Esophagus (tissue), 2 donors: ENCODE measurements at regions not wholly inside any gene's neighbourhood (a gene's known extent, or its start where the extent isn't known, plus 50 kb on each side); places are given as distances from the start of the nearest gene placed in this dataset.

ENCODE experiments used
- H3K27ac ChIP-seq, 2 donors: one replicate each; pipeline ENCODE4 v1.5.1; 2013; ENCODE audit warnings: low read depth in 2 of 2, mild to moderate bottlenecking in 2 of 2, inconsistent platforms in 1 of 2, low read length in 1 of 2, moderate library complexity in 1 of 2
- H3K27me3 ChIP-seq, 2 donors: one replicate each; pipeline ENCODE4 v1.6.1; 2013; ENCODE audit warnings: low read length in 2 of 2, control low read depth in 1 of 2, mild to moderate bottlenecking in 1 of 2; ENCODE audit not compliant: insufficient read depth in 2 of 2, control insufficient read depth in 1 of 2
- H3K36me3 ChIP-seq, 2 donors: one replicate each; pipeline ENCODE4 v1.6.1; 2013; ENCODE audit warnings: low read length in 1 of 2; ENCODE audit not compliant: control insufficient read depth in 2 of 2, insufficient read depth in 2 of 2
- H3K4me1 ChIP-seq, 2 donors: one replicate each; pipeline ENCODE4 v1.6.1; 2013; ENCODE audit warnings: low read length in 1 of 2; ENCODE audit not compliant: control insufficient read depth in 2 of 2, insufficient read depth in 2 of 2
- H3K4me3 ChIP-seq, 2 donors: one replicate each; pipeline ENCODE4 v1.5.1; 2013; ENCODE audit warnings: low read length in 2 of 2, mild to moderate bottlenecking in 2 of 2, low read depth in 1 of 2, moderate library complexity in 1 of 2
- H3K9me3 ChIP-seq, 2 donors: one replicate each; pipeline ENCODE4 v1.6.1; 2013; ENCODE audit warnings: mild to moderate bottlenecking in 2 of 2, low read depth in 1 of 2, low read length in 1 of 2, moderate library complexity in 1 of 2; ENCODE audit not compliant: control insufficient read depth in 2 of 2, insufficient read depth in 1 of 2
- WGBS, 2 donors: extraction: QIAGEN DNeasy Blood & Tissue Kit; methylation state at CpG; one replicate each; pipeline ENCODE4 v1.1.7; 2013; 5-methylcytosine and 5-hydroxymethylcytosine counted together
- donor health status: healthy with polysubstance abuse.
- donor health status: Bipolar disorder and iron deficiency.

DNA sequence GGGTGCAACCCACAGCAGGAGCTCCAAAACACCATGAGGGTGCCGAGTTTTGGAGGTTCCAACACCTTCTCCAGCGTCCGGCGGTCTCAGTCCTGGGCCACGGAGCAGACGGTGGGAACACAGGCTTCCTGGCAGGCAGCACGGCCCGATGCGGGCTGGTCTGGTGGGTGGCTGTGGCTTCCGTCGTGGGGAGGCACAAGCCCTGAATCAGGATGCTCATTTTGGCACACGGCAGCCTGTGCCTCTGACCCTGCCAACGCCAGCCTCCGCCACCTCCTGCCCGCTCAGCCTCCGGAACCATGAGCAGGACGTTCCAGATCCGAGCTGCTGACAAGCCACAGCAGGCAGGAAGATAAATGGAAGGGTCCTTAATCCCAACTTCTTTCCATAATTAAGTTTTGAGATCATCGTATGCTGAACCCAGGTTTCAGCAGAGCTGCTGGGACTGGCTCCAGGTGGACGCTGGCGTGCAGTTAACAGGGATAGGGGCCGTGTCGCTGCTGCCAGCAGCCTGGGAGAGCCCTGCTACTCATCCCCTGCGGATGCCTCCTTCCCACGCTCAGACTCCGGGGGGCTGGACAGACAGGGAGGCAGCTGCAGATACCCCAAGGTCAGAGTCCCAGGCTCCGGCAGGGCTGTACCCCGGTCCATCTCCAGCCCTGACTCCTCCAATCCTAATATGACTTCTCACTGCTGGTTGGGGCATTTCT lies 136.6 kb downstream of the ENGASE start:
- Histone ChIP-seq H3K36me3 (no peaks in the 10 kb centered on the region), H3K27ac (no peak overlapping the region), H3K27me3 (no peaks in the 10 kb centered on the region), H3K4me3 (no peak overlapping the region), H3K4me1 (no peaks in the 10 kb centered on the region), H3K9me3 (no peaks in the 10 kb centered on the region)
- WGBS, 2 donors: 61 to 66% methylated on average over 28 of the region's 28 CpGs

DNA sequence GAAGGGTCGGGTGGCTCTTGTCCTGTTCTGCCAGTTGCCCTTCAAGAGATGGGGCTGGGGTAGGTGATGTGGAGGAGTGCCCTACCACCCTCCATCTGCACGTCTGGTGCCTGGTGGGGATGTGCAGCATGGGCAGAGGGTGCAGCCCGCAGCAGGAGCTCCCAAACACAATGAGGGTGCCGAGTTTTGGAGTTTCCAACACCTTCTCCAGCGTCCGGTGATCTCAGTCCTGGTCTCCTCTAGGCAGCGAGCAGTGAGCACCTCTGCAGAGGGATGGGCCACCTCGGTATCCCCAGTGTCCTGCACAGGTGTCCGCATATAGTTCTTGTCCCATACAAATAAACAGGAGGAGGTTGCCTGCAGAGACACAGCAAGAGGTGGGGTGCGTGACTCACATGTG lies 136.0 kb downstream of the ENGASE start:
- Histone ChIP-seq H3K27ac (no peak overlapping the region), H3K36me3 (no peaks in the 10 kb centered on the region), H3K9me3 (no peaks in the 10 kb centered on the region), H3K4me1 (no peaks in the 10 kb centered on the region), H3K4me3 (no peak overlapping the region), H3K27me3 (no peaks in the 10 kb centered on the region)
- 70 to 75% methylated on average over 10 of the region's 10 CpGs for WGBS, 2 donors

DNA sequence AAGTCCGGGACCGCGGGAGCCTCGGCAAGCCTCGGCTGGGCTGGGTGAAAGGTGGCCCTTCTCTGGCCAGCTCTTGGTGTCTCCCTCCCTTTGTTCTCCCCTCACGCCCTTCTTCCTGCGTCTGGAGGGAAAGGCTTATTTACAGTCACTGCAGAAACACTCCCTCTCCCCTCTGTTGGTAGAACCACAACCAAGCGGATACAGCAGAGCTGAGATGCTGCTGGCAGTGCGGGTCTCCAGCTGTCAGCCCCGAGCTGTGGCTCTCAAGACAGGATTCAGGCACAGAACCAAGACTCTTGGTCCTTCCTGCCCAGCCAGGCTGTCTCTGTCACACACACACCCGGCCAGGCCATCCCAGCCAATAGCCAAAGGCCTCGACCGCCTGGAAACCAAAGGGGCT lies 133.3 kb downstream of the ENGASE start:
- H3K9me3 ChIP-seq: no peaks in the 10 kb centered on the region
- no peaks in the 10 kb centered on the region for H3K27me3 ChIP-seq
- no peak overlapping the region for H3K4me3 ChIP-seq
- no peaks in the 10 kb centered on the region for H3K36me3 ChIP-seq
- H3K4me1 ChIP-seq: no peaks in the 10 kb centered on the region
- H3K27ac ChIP-seq: no peak overlapping the region
- WGBS, 2 donors: 35 to 44% methylated on average over 13 of the region's 13 CpGs

DNA sequence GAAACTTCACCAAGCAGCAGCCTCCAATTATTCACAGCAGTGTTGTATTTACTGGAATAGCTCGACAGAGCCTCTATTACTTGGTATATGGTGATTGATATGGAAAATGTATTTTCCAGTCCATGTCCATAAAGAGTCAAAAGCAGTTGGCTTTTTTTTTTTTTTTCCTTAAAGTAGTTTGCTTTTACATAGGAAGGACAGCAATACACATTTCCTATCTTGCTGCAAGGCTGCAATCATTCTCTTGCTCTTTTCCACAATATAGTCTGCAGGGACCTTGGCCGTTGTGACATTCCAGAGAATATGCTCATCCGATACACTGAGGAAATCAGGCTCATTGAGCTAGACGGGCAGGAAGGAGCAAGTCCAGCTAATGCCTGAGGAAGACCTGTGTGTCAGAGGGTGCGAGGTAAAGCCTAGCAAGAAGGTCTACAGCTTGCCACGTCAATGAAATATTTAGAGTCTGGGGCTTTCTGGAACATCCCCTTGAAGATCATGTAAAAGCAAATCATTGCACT lies 131.1 kb downstream of the ENGASE start:
- Histone ChIP-seq H3K4me3 (no peak overlapping the region), H3K9me3 (no peaks in the 10 kb centered on the region), H3K27ac (no peak overlapping the region), H3K27me3 (no peaks in the 10 kb centered on the region), H3K36me3 (no peaks in the 10 kb centered on the region), H3K4me1 (no peaks in the 10 kb centered on the region)
- whole genome bisulfite sequencing, 2 donors: 58 to 71% methylated on average over 6 of the region's 6 CpGs

DNA sequence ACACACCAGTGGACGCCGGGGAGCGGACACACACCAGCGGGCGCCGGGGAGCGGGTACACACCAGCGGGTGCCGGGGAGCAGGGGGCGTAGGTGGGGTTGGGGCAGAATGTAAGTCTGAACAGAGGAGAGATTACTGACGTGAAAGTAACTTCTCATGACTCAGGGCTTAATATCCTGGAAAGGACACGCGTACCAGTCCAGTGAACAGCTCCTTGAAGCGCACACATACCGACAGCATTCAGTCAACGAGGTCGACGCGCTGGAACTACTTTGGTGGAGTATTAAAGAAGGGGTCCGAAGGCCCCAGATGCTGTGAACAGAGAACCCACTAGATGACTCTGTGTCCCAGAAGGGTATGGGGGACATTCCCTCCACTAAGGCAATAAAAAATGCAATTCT lies 129.6 kb downstream of the ENGASE start:
- WGBS, 2 donors: 93% methylated on average over 20 of the region's 20 CpGs
- Histone ChIP-seq H3K4me1 (no peaks in the 10 kb centered on the region), H3K4me3 (no peak overlapping the region), H3K9me3 (no peaks in the 10 kb centered on the region), H3K27me3 (no peaks in the 10 kb centered on the region), H3K36me3 (no peaks in the 10 kb centered on the region), H3K27ac (no peak overlapping the region)

DNA sequence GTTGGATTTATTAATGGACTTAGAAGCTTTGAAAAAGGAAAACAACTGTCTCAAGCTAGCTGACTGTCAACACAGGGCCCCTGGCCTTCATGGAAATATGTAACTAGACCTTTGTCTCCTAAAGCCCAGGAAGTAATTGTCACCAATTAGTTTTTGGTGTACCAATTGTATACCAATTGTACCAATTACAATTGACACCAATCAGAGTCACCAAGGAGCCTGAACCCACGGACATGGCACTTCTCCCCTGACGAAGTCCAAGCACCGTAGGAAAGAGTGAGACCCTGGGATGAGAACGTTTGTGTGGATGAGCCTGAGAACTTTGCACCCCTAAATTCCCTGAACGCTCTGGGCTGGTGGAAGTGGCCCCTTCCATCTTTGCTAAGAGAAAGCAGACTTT lies 129.0 kb downstream of the ENGASE start:
- Histone ChIP-seq H3K4me1 (no peaks in the 10 kb centered on the region), H3K27me3 (no peaks in the 10 kb centered on the region), H3K4me3 (no peak overlapping the region), H3K9me3 (no peaks in the 10 kb centered on the region), H3K36me3 (no peaks in the 10 kb centered on the region), H3K27ac (no peak overlapping the region)
- 77 to 82% methylated on average over 5 of the region's 5 CpGs for WGBS, 2 donors

DNA sequence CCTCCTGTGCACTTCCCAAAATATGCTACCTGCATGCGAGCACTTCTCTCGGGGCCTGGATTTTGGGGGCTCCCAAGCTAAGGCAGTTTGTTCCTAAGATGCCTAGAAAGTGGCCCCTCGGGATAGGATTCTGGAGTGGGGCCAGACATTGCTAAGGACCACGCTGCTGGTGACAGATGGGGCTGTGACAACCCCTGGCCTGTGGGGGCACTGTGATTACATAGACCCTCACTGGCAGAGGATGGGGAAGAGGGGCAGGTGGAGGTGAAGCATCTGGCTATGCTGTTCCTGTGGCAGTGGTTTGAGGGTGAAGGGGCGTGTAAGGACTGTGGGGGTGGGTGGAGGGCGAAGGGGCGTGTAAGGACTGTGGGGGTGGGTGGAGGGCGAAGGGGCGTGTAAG lies 128.4 kb downstream of the ENGASE start:
- Histone ChIP-seq H3K27me3 (no peaks in the 10 kb centered on the region), H3K36me3 (no peaks in the 10 kb centered on the region), H3K27ac (no peak overlapping the region), H3K9me3 (no peaks in the 10 kb centered on the region), H3K4me3 (no peak overlapping the region), H3K4me1 (no peaks in the 10 kb centered on the region)
- 61 to 76% methylated on average over 6 to 8 of the region's 9 CpGs for WGBS, 2 donors

DNA sequence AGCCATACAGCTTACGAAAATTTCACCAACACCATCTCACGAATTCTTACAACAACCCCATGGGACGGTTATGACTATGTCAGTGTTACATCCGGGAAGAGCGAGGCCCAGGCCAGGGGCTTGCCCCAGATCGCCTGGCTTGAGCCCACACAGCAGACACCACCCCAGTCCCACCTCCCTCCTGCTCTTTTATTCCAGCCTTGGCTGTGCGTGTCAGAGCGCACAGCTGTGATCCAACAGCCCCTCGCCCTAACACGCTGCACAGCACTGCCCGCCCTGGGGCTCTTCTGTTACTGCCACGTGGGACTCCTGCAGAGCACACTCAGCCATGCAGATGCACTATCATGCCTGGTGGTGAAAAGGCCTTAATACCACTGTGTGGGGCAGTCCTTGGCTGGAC lies 127.9 kb downstream of the ENGASE start:
- Histone ChIP-seq H3K27ac (no peak overlapping the region), H3K27me3 (no peaks in the 10 kb centered on the region), H3K9me3 (no peaks in the 10 kb centered on the region), H3K4me3 (no peak overlapping the region), H3K4me1 (no peaks in the 10 kb centered on the region), H3K36me3 (no peaks in the 10 kb centered on the region)
- 43 to 50% methylated on average over 12 of the region's 12 CpGs for WGBS, 2 donors

DNA sequence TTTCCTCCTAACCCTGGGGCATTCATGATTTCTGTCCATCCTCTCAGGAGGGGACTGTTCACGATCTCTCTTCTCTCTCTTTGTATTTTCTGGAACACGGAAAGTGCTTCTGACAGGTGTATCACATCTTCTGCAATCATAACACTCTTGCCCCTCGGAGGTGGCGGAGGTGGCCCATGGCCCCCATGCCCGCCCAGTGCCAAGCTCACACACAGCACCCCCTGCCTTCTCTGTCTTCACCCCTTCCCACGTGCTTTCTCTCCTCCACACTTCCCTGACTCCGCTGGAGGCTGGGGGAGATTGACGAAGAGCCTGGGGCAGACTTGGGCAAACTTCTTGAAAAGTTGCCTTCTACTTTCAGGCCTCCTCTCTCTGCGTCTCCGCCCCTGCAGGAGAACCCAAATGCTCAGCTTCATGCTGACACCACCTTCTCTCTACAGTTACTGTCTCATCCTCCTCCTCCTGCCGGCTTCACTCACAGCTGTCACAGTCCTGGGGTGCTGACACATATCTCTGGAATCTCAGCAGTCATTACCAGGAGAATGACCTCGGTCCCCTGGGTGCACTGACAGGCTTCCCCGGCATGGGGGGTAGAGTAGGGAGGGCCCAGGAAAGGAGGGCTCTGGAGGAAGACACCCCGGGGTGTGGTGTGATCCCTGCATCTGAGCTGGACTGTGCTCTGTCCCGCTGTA lies 127.1 kb downstream of the ENGASE start:
- WGBS, 2 donors: 51% methylated on average over 15 of the region's 15 CpGs
- no peaks in the 10 kb centered on the region for H3K27me3 ChIP-seq

DNA sequence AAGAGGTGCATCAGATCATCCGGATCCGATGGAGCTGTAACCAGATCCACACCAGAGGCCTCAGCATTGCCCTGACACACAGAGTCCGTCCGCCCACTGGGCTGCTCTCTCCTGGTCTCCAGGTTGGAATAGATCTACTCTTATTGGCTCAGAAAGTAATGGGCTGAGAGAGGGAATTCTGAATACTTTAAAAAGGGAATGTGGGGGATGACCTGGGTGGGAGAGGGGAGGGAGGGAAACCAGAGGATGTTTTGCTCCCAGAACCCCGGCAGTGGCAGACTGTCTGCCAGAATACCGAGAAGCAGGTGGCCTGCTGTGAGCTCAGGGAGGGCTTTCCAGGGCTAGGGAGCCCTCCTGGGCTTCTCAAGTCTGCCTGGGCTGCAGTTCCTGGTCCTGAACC lies 126.5 kb downstream of the ENGASE start:
- Histone ChIP-seq H3K9me3 (no peaks in the 10 kb centered on the region), H3K4me3 (no peak overlapping the region), H3K27ac (no peak overlapping the region), H3K36me3 (no peaks in the 10 kb centered on the region), H3K27me3 (no peaks in the 10 kb centered on the region), H3K4me1 (no peaks in the 10 kb centered on the region)
- WGBS, 2 donors: 25 to 26% methylated on average over 6 of the region's 6 CpGs

More for the DNA sequence above, 127.1 kb downstream of the ENGASE start:
- H3K36me3 ChIP-seq: no peaks in the 10 kb centered on the region
- no peaks in the 10 kb centered on the region for H3K9me3 ChIP-seq
- H3K27ac ChIP-seq: no peak overlapping the region
- no peaks in the 10 kb centered on the region for H3K4me1 ChIP-seq
- H3K4me3 ChIP-seq: no peak overlapping the region
